Stimulated activated naive CD8-positive, alpha-beta T cell treated with anti-CD3 and anti-CD28 coated beads, Interleukin-15, amount 100 ng/mL, for 72 hours (primary cell): ENCODE measurements at regions not wholly inside any gene's neighbourhood (a gene's known extent, or its start where the extent isn't known, plus 50 kb on each side); places are given as distances from the start of the nearest gene placed in this dataset.
"Not testable (repeated sequence)": the region's sequence is repeated elsewhere in the genome, so short reads cannot be mapped to it uniquely, and the experiment has no call there.

Experiments
- ATAC-seq: fragments of 150-1000 bp; cut with Tn5 transposase; 2 replicates; pipeline ENCODE4 v1.10.0; 2021; ENCODE audit warnings: mild to moderate bottlenecking, moderate library complexity
- DNase-seq, 2 donors: peaks; one replicate each; pipeline ENCODE4 v3.0.0; 2021 to 2022
- H3K27ac Mint-ChIP-seq, 2 donors: one replicate each; pipeline ENCODE4 v1.8.0; 2022; ENCODE audit warnings: mild to moderate bottlenecking in 2 of 2, mixed read lengths in 2 of 2, moderate library complexity in 2 of 2
- H3K27me3 Mint-ChIP-seq: one replicate; pipeline ENCODE4 v1.8.0; 2022; ENCODE audit warnings: mixed read lengths
- H3K4me1 Mint-ChIP-seq: one replicate; pipeline ENCODE4 v1.8.0; 2022; ENCODE audit warnings: mild to moderate bottlenecking, mixed read lengths
- H3K4me3 Mint-ChIP-seq, 2 donors: one replicate each; pipeline ENCODE4 v1.8.0; 2022; ENCODE audit warnings: mild to moderate bottlenecking in 2 of 2, mixed read lengths in 2 of 2, moderate library complexity in 1 of 2
- H3K9me3 Mint-ChIP-seq, 2 donors: one replicate each; pipeline ENCODE4 v1.8.0; 2022; ENCODE audit warnings: mixed read lengths in 2 of 2

- no peak for ATAC-seq
- Mint-ChIP-seq H3K4me1 (peaks cover 41% of the 10 kb centered on the region), H3K27me3 (peaks cover 45% of the 10 kb centered on the region), H3K27ac (no peak overlapping the region), H3K9me3 (no peaks in the 10 kb centered on the region), H3K4me3 (no peak overlapping the region)
- no peak for DNase-seq
These were observed 89.0 kb upstream of the LHX1 start for GRCh38 chr17:36848008-36848902.

GRCh38 chr17:36849020-36849419 is 88.3 kb upstream of the LHX1 start:
- not testable (repeated sequence) for ATAC-seq, H3K27ac Mint-ChIP-seq, H3K9me3 Mint-ChIP-seq, H3K4me3 Mint-ChIP-seq, DNase-seq
- peaks cover 43% of the 10 kb centered on the region for H3K4me1 Mint-ChIP-seq
- peaks cover 39% of the 10 kb centered on the region for H3K27me3 Mint-ChIP-seq

- Mint-ChIP-seq H3K27ac (peak overlapping the region in 1 of 2 donors; percentile 36), H3K4me3 (peak overlapping the region; percentile 48 to 51), H3K4me1 (peaks cover 41% of the 10 kb centered on the region), H3K27me3 (peaks cover 30% of the 10 kb centered on the region), H3K9me3 (no peaks in the 10 kb centered on the region)
- DNase-seq (peak; percentile 5 to 30), ATAC-seq (peak; percentile 67)
These were observed 87.4 kb upstream of the LHX1 start for GRCh38 chr17:36849871-36850348.

- H3K9me3 Mint-ChIP-seq: no peaks in the 10 kb centered on the region
- ATAC-seq (peak; percentile 54), DNase-seq (no peak)
- peaks cover 41% of the 10 kb centered on the region for H3K4me1 Mint-ChIP-seq
- peaks cover 22% of the 10 kb centered on the region for H3K27me3 Mint-ChIP-seq
- H3K4me3 Mint-ChIP-seq: no peak overlapping the region
- no peak overlapping the region for H3K27ac Mint-ChIP-seq
These were observed 86.5 kb upstream of the LHX1 start for GRCh38 chr17:36850790-36851189.

- Mint-ChIP-seq H3K4me1 (peaks cover 41% of the 10 kb centered on the region), H3K27me3 (peaks cover 17% of the 10 kb centered on the region), H3K4me3 (no peak overlapping the region), H3K9me3 (no peaks in the 10 kb centered on the region), H3K27ac (no peak overlapping the region)
- no peak for ATAC-seq
- DNase-seq: no peak
These were observed 86.0 kb upstream of the LHX1 start for GRCh38 chr17:36851250-36851649.

- Mint-ChIP-seq H3K4me1 (peaks cover 41% of the 10 kb centered on the region), H3K27me3 (peaks cover 17% of the 10 kb centered on the region)
- ATAC-seq, H3K4me3 Mint-ChIP-seq, DNase-seq, H3K27ac Mint-ChIP-seq, H3K9me3 Mint-ChIP-seq: not testable (repeated sequence)
These were observed 84.8 kb upstream of the LHX1 start for GRCh38 chr17:36852478-36852877.

GRCh38 chr17:36854982-36855381 is 82.3 kb upstream of the LHX1 start:
- no peak for DNase-seq
- Mint-ChIP-seq H3K27me3 (peaks cover 21% of the 10 kb centered on the region), H3K27ac (no peak overlapping the region), H3K9me3 (no peaks in the 10 kb centered on the region), H3K4me1 (peaks cover 35% of the 10 kb centered on the region), H3K4me3 (no peak overlapping the region)
- ATAC-seq: no peak

GRCh38 chr17:36855459-36855858 is 81.8 kb upstream of the LHX1 start:
- no peak for ATAC-seq
- Mint-ChIP-seq H3K27me3 (peaks cover 25% of the 10 kb centered on the region), H3K4me1 (peaks cover 30% of the 10 kb centered on the region), H3K27ac (no peak overlapping the region), H3K9me3 (no peaks in the 10 kb centered on the region), H3K4me3 (no peak overlapping the region)
- no peak for DNase-seq

GRCh38 chr17:36856222-36856621 is 81.1 kb upstream of the LHX1 start:
- DNase-seq: no peak
- no peak overlapping the region for H3K4me3 Mint-ChIP-seq
- peaks cover 23% of the 10 kb centered on the region for H3K4me1 Mint-ChIP-seq
- H3K27me3 Mint-ChIP-seq: peaks cover 26% of the 10 kb centered on the region
- ATAC-seq: no peak
- no peak overlapping the region for H3K27ac Mint-ChIP-seq
- H3K9me3 Mint-ChIP-seq: no peaks in the 10 kb centered on the region

GRCh38 chr17:36856903-36857381 is 80.3 kb upstream of the LHX1 start:
- no peak for DNase-seq
- Mint-ChIP-seq H3K27ac (no peak overlapping the region), H3K4me1 (peaks cover 22% of the 10 kb centered on the region), H3K9me3 (no peaks in the 10 kb centered on the region), H3K4me3 (no peak overlapping the region), H3K27me3 (peaks cover 21% of the 10 kb centered on the region)
- ATAC-seq: no peak

GRCh38 chr17:36857698-36858097 is 79.6 kb upstream of the LHX1 start:
- no peak for DNase-seq
- H3K27ac Mint-ChIP-seq: no peak overlapping the region
- ATAC-seq: no peak
- H3K27me3 Mint-ChIP-seq: peaks cover 23% of the 10 kb centered on the region
- H3K9me3 Mint-ChIP-seq: no peaks in the 10 kb centered on the region
- no peak overlapping the region for H3K4me3 Mint-ChIP-seq
- peaks cover 20% of the 10 kb centered on the region for H3K4me1 Mint-ChIP-seq

- Mint-ChIP-seq H3K27ac (no peak overlapping the region), H3K4me1 (peaks cover 15% of the 10 kb centered on the region), H3K27me3 (peaks cover 26% of the 10 kb centered on the region), H3K9me3 (no peaks in the 10 kb centered on the region), H3K4me3 (no peak overlapping the region)
- ATAC-seq: no peak
- no peak for DNase-seq
These were observed 78.9 kb upstream of the LHX1 start for GRCh38 chr17:36858119-36859002.

- H3K27me3 Mint-ChIP-seq: peaks cover 26% of the 10 kb centered on the region
- no peak overlapping the region for H3K4me3 Mint-ChIP-seq
- DNase-seq (no peak), ATAC-seq (no peak)
- H3K4me1 Mint-ChIP-seq: peaks cover 9% of the 10 kb centered on the region
- H3K27ac Mint-ChIP-seq: no peak overlapping the region
- no peaks in the 10 kb centered on the region for H3K9me3 Mint-ChIP-seq
These were observed 78.3 kb upstream of the LHX1 start for GRCh38 chr17:36859003-36859300.

GRCh38 chr17:36859706-36860105 is 77.6 kb upstream of the LHX1 start:
- DNase-seq (no peak), ATAC-seq (no peak)
- Mint-ChIP-seq H3K9me3 (no peaks in the 10 kb centered on the region), H3K4me1 (peaks cover 6% of the 10 kb centered on the region), H3K4me3 (no peak overlapping the region), H3K27ac (no peak overlapping the region), H3K27me3 (peaks cover 27% of the 10 kb centered on the region)

GRCh38 chr17:36861531-36861930 is 75.7 kb upstream of the LHX1 start:
- H3K27me3 Mint-ChIP-seq: peaks cover 33% of the 10 kb centered on the region
- ATAC-seq (no peak), DNase-seq (no peak)
- H3K9me3 Mint-ChIP-seq: no peaks in the 10 kb centered on the region
- no peak overlapping the region for H3K4me3 Mint-ChIP-seq
- H3K27ac Mint-ChIP-seq: no peak overlapping the region
- H3K4me1 Mint-ChIP-seq: peaks cover 6% of the 10 kb centered on the region
